ENCODE measurements at regions not wholly inside any gene's neighbourhood (a gene's known extent, or its start where the extent isn't known, plus 50 kb on each side); places are given as distances from the start of the nearest gene placed in this dataset.

GRCh38 chr5:32494827-32495226, 50.3 kb upstream of the ZFR start:
- Histone ChIP-seq H3K27me3 (ENCODE audit: control insufficient read depth in 4 of 4, insufficient read depth in 4 of 4, low read length in 3 of 4) (no peaks in the 10 kb centered on the region), H3K4me3 (ENCODE audit: low read depth in 1 of 3, low read length in 3 of 3) (no peak overlapping the region), H3K4me1 (ENCODE audit: control insufficient read depth in 4 of 4, insufficient read depth in 4 of 4, low read length in 3 of 4) (peaks cover 0 to 1% (median 0%) of the 10 kb centered on the region in 4 donors), H3K27ac (ENCODE audit: low read depth in 1 of 2, low read length in 2 of 2) (no peak overlapping the region), H3K9me3 (ENCODE audit: control insufficient read depth in 4 of 4, low read length in 3 of 4) (no peaks in the 10 kb centered on the region), H3K36me3 (ENCODE audit: control insufficient read depth in 4 of 4, insufficient read depth in 3 of 4, low read depth in 1 of 4, low read length in 3 of 4) (no peaks in the 10 kb centered on the region), H3K9ac (ENCODE audit: low read depth in 1 of 2, low read length in 2 of 2) (no peak overlapping the region)
- WGBS = 96% methylated on average over 6 of the region's 6 CpGs
- TF ChIP-seq REST (IDR thresholded peaks at IDR 0.05) (no peak), TAF1 (conservative IDR thresholded peaks at IDR 0.05) (no peak), RXRA (IDR thresholded peaks at IDR 0.05) (no peak), GABPA (IDR thresholded peaks at IDR 0.05 in 1 of 2, conservative IDR thresholded peaks at IDR 0.05 in 1 of 2) (no peak), FOXA2 (IDR thresholded peaks at IDR 0.05) (no peak), HNF4G (IDR thresholded peaks at IDR 0.05) (no peak), HNF4A (conservative IDR thresholded peaks at IDR 0.05) (no peak), CTCF (IDR thresholded peaks at IDR 0.05; ENCODE audit: low read depth, low read length, missing input control) (no peak), EGR1 (IDR thresholded peaks at IDR 0.05; ENCODE audit: low read depth in 2 of 2) (no peak), YY1 (IDR thresholded peaks at IDR 0.05) (no peak), ATF3 (IDR thresholded peaks at IDR 0.05) (no peak), SP1 (IDR thresholded peaks at IDR 0.05) (no peak), RAD21 (IDR thresholded peaks at IDR 0.05) (no peak), NR2F2 (IDR thresholded peaks at IDR 0.05) (no peak)
- TF ChIP-seq, protein P1, sequence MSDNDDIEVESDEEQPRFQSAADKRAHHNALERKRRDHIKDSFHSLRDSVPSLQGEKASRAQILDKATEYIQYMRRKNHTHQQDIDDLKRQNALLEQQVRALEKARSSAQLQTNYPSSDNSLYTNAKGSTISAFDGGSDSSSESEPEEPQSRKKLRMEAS (IDR thresholded peaks at IDR 0.05) = no peak
- TF ChIP-seq, protein P2, sequence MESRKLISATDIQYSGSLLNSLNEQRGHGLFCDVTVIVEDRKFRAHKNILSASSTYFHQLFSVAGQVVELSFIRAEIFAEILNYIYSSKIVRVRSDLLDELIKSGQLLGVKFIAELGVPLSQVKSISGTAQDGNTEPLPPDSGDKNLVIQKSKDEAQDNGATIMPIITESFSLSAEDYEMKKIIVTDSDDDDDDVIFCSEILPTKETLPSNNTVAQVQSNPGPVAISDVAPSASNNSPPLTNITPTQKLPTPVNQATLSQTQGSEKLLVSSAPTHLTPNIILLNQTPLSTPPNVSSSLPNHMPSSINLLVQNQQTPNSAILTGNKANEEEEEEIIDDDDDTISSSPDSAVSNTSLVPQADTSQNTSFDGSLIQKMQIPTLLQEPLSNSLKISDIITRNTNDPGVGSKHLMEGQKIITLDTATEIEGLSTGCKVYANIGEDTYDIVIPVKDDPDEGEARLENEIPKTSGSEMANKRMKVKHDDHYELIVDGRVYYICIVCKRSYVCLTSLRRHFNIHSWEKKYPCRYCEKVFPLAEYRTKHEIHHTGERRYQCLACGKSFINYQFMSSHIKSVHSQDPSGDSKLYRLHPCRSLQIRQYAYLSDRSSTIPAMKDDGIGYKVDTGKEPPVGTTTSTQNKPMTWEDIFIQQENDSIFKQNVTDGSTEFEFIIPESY (IDR thresholded peaks at IDR 0.05) = no peak
- DNase-seq (ENCODE audit: low spot score) = no peak

All from liver (tissue), 8 donors.